ENCODE measurements at regions not wholly inside any gene's neighbourhood (a gene's known extent, or its start where the extent isn't known, plus 50 kb on each side); places are given as distances from the start of the nearest gene placed in this dataset.

GRCh38 chr6:17001188-17001587 lies 100.7 kb upstream of the STMND1 start:
- in situ Hi-C loops (cut with MboI) (no loop called here), intact Hi-C loops (cut with micrococcal nuclease) (no loop called here)
- 0% methylated on average over 1 of the region's 1 CpG for WGBS (ENCODE audit: insufficient coverage, low coverage, missing lambda C conversion rate)
- Histone ChIP-seq H3K4me3 (no peak overlapping the region), H3K36me3 (ENCODE audit: control insufficient read depth, insufficient read depth, low read length) (no peaks in the 10 kb centered on the region), H3K9ac (ENCODE audit: insufficient read depth in 1 of 2, low read depth in 2 of 2, low read length in 2 of 2) (no peak overlapping the region), H4K20me1 (replicated peaks; ENCODE audit: control insufficient read depth, insufficient read depth, low read length) (no peaks in the 10 kb centered on the region), H3K27me3 (ENCODE audit: control insufficient read depth in 2 of 2, insufficient read depth in 2 of 2, low read length in 2 of 2) (peaks cover 0 to 3% of the 10 kb centered on the region in 2 experiments; a peak in 2 of 5 replicates), H3K9me3 (replicated peaks; ENCODE audit: control insufficient read depth, insufficient read depth, low read depth, low read length) (no peaks in the 10 kb centered on the region), H2AFZ (ENCODE audit: low read depth, low read length) (no peak overlapping the region), H3K4me2 (ENCODE audit: insufficient read depth, low read length) (no peak overlapping the region), H3K79me2 (ENCODE audit: control insufficient read depth, insufficient read depth, low read length) (no peaks in the 10 kb centered on the region), H3K4me1 (replicated peaks in 1 of 2; ENCODE audit: control insufficient read depth in 2 of 2, insufficient read depth in 2 of 2, low read length in 2 of 2) (no peaks in the 10 kb centered on the region), H3K27ac (ENCODE audit: extremely low read depth, low read depth, low read length) (no peak overlapping the region), H3K9me1 (ENCODE audit: control insufficient read depth, insufficient read depth, low read length) (no peaks in the 10 kb centered on the region)
- no peak for DNase-seq (ENCODE audit: extremely low read depth in 1 of 4, low spot score in 3 of 4)
- FAIRE-seq = no peak
- no peak for ATAC-seq
- ChIA-PET POLR2A (interaction anchor here (0.6 to 0.7 kb wide), 2 partner anchors 8 to 1314 kb away, joined by 3 to 4 read pairs; no protein-coding TSS in a partner anchor), CTCF (ENCODE audit: low intra/inter-chr PET ratio) (no interaction called here)
- BruUV-seq (replicated peaks) = no TSS peak
- TF ChIP-seq RAD21 (CRISPR knock-in tag; conservative IDR thresholded peaks at IDR 0.05 in 1 of 2, IDR thresholded peaks at IDR 0.05 in 1 of 2) (peak in 1 of 2 experiments; percentile 42; a peak in 3 of 4 replicates), SMAD3 (CRISPR knock-in tag; conservative IDR thresholded peaks at IDR 0.05) (no peak), CTCF (IDR thresholded peaks at IDR 0.05 in 2 of 3, conservative IDR thresholded peaks at IDR 0.05 in 1 of 3; ENCODE audit: insufficient read depth in 2 of 3, low read depth in 1 of 3, low read length in 3 of 3) (peak in 1 of 3 experiments; percentile 44; a peak in 2 of 6 replicates), ILK (tag; IDR thresholded peaks at IDR 0.05; ENCODE audit: borderline replicate concordance, low read depth) (no peak), NEUROD1 (IDR thresholded peaks at IDR 0.05; ENCODE audit: borderline replicate concordance, low read depth, low read length, partially characterized antibody) (no peak), ZNF583 (CRISPR knock-in tag; IDR thresholded peaks at IDR 0.05) (no peak), ZNF384 (IDR thresholded peaks at IDR 0.05; ENCODE audit: low read depth, low read length) (peak; percentile 63; the same call in 1 of the 2 replicates)

Data from K562 (cell line).